H9 (cell line): ENCODE measurements at regions not wholly inside any gene's neighbourhood (a gene's known extent, or its start where the extent isn't known, plus 50 kb on each side); places are given as distances from the start of the nearest gene placed in this dataset.

Experiments
- DNase-seq: peaks from one replicate; pipeline ENCODE4 v3.0.0-alpha.2; 2017
- H2AFZ ChIP-seq: one replicate; pipeline ENCODE4 v1.6.1; 2013; ENCODE audit warnings: mild to moderate bottlenecking, low read length, control low read depth, moderate library complexity
- H2AK5ac ChIP-seq: 2 replicates; pipeline ENCODE4 v1.6.1; 2013; ENCODE audit warnings: low read length, control low read depth, mixed read lengths; ENCODE audit not compliant: insufficient read length
- H2BK120ac ChIP-seq: one replicate; pipeline ENCODE4 v1.6.1; 2013; ENCODE audit warnings: low read depth, mild to moderate bottlenecking, low read length, control low read depth, inconsistent platforms; ENCODE audit not compliant: poor library complexity, severe bottlenecking
- H2BK12ac ChIP-seq: 2 replicates; pipeline ENCODE4 v1.6.1; 2013; ENCODE audit warnings: low read length, control low read depth, mixed read lengths, low read depth; ENCODE audit not compliant: insufficient read length
- H2BK15ac ChIP-seq: 2 replicates; pipeline ENCODE4 v1.6.1; 2013; ENCODE audit warnings: low read depth, low read length, control low read depth
- H2BK20ac ChIP-seq: one replicate; pipeline ENCODE4 v1.6.1; 2013; ENCODE audit warnings: low read depth, mild to moderate bottlenecking, low read length, control low read depth, inconsistent platforms; ENCODE audit not compliant: poor library complexity, severe bottlenecking
- H2BK5ac ChIP-seq: 2 replicates; pipeline ENCODE4 v1.6.1; 2013; ENCODE audit warnings: low read length, control low read depth, mixed read lengths; ENCODE audit not compliant: insufficient read length
- H3K14ac ChIP-seq: 2 replicates; pipeline ENCODE4 v1.6.1; 2013; ENCODE audit warnings: low read length, control low read depth; ENCODE audit not compliant: insufficient read depth
- H3K18ac ChIP-seq: 2 replicates; pipeline ENCODE4 v1.6.1; 2013; ENCODE audit warnings: low read depth, mild to moderate bottlenecking, mixed read lengths, low read length, control low read depth; ENCODE audit not compliant: insufficient read length
- H3K23ac ChIP-seq: 2 replicates; pipeline ENCODE4 v1.6.1; 2013; ENCODE audit warnings: low read length, control low read depth, mixed read lengths, low read depth; ENCODE audit not compliant: insufficient read length
- H3K23me2 ChIP-seq: 2 replicates; pipeline ENCODE4 v1.6.1; 2013; ENCODE audit warnings: low read depth, mild to moderate bottlenecking, mixed read lengths, low read length, control low read depth; ENCODE audit not compliant: insufficient read length, poor library complexity, severe bottlenecking
- H3K27ac ChIP-seq: 2 replicates; pipeline ENCODE4 v1.5.1; 2013; ENCODE audit warnings: low read length, control low read depth, mixed read lengths, low read depth; ENCODE audit not compliant: insufficient read length
- H3K27me3 ChIP-seq: 2 replicates; pipeline ENCODE4 v1.6.1; 2013; ENCODE audit warnings: low read length, control low read depth, inconsistent platforms; ENCODE audit not compliant: insufficient read depth
- H3K4ac ChIP-seq: 2 replicates; pipeline ENCODE4 v1.6.1; 2013; ENCODE audit warnings: low read depth, mild to moderate bottlenecking, control low read depth, inconsistent platforms, low read length, moderate library complexity
- H3K4me1 ChIP-seq: 2 replicates; pipeline ENCODE4 v1.6.1; 2013; ENCODE audit warnings: low read length, control low read depth, inconsistent platforms; ENCODE audit not compliant: insufficient read depth
- H3K4me2 ChIP-seq: 2 replicates; pipeline ENCODE4 v1.6.1; 2013; ENCODE audit warnings: low read length, control low read depth, mixed read lengths; ENCODE audit not compliant: insufficient read length, insufficient read depth
- H3K56ac ChIP-seq: 2 replicates; pipeline ENCODE4 v1.6.1; 2013; ENCODE audit warnings: low read depth, mild to moderate bottlenecking, mixed read lengths, low read length, control low read depth; ENCODE audit not compliant: insufficient read length
- H3K79me1 ChIP-seq: 2 replicates; pipeline ENCODE4 v1.6.1; 2013; ENCODE audit warnings: low read depth, mild to moderate bottlenecking, moderate library complexity, low read length, control low read depth, inconsistent platforms; ENCODE audit not compliant: insufficient read depth, poor library complexity, severe bottlenecking
- H3K79me2 ChIP-seq: 2 replicates; pipeline ENCODE4 v1.6.1; 2013; ENCODE audit warnings: low read length, control low read depth, inconsistent platforms; ENCODE audit not compliant: insufficient read depth
- H3K9ac ChIP-seq: 2 replicates; pipeline ENCODE4 v1.6.1; 2013; ENCODE audit warnings: low read length, control low read depth, mixed read lengths; ENCODE audit not compliant: insufficient read length; ENCODE audit errors: extremely low read depth
- H3K9me3 ChIP-seq: one replicate; pipeline ENCODE4 v1.6.1; 2013; ENCODE audit warnings: low read depth, low read length, inconsistent platforms; ENCODE audit not compliant: control insufficient read depth
- H3T11ph ChIP-seq: one replicate; pipeline ENCODE4 v1.6.1; 2013; ENCODE audit warnings: mild to moderate bottlenecking, low read length, control low read depth, inconsistent platforms
- H4K20me1 ChIP-seq: one replicate; pipeline ENCODE4 v1.6.1; 2013; ENCODE audit not compliant: control insufficient read depth, insufficient read length, insufficient read depth
- H4K5ac ChIP-seq: 2 replicates; pipeline ENCODE4 v1.6.1; 2013; ENCODE audit warnings: low read depth, mild to moderate bottlenecking, mixed read lengths, low read length, control low read depth; ENCODE audit not compliant: insufficient read length
- H4K8ac ChIP-seq: replicated peaks from 2 replicates; pipeline ENCODE4 v1.6.1; 2013; ENCODE audit warnings: low read length, control low read depth, mixed read lengths, low read depth; ENCODE audit not compliant: insufficient read length
- H4K91ac ChIP-seq: 2 replicates; pipeline ENCODE4 v1.6.1; 2013; ENCODE audit warnings: low read depth, mild to moderate bottlenecking, moderate library complexity, mixed read lengths, low read length, control low read depth; ENCODE audit not compliant: insufficient read length
- H3K27ac Mint-ChIP-seq, 3 experiments: 2 replicates in 2 of 3; 3 replicates in 1 of 3; pipeline ENCODE4 v1.8.0; 2020 to 2021; ENCODE audit warnings: mixed read lengths in 3 of 3, mild to moderate bottlenecking in 1 of 3, moderate library complexity in 1 of 3
- H3K27me3 Mint-ChIP-seq: 2 replicates; pipeline ENCODE4 v1.8.0; 2021; ENCODE audit warnings: low read depth, mild to moderate bottlenecking, moderate library complexity, mixed read lengths
- H3K36me3 Mint-ChIP-seq, 3 experiments: 2 replicates in 2 of 3; 3 replicates in 1 of 3; pipeline ENCODE4 v1.8.0; 2020 to 2021; ENCODE audit warnings: low read depth in 3 of 3, mixed read lengths in 3 of 3; ENCODE audit not compliant: insufficient read depth in 1 of 3
- H3K4me1 Mint-ChIP-seq, 2 experiments: 2 replicates each; pipeline ENCODE4 v1.8.0; 2020; ENCODE audit warnings: mixed read lengths in 2 of 2
- H3K4me3 Mint-ChIP-seq, 2 experiments: 2 replicates in 1 of 2; 3 replicates in 1 of 2; pipeline ENCODE4 v1.8.0; 2020 to 2021; ENCODE audit warnings: mild to moderate bottlenecking in 2 of 2, mixed read lengths in 2 of 2, moderate library complexity in 1 of 2
- H3K9me3 Mint-ChIP-seq, 2 experiments: 2 replicates in 1 of 2; 3 replicates in 1 of 2; pipeline ENCODE4 v1.8.0; 2020; ENCODE audit warnings: mild to moderate bottlenecking in 2 of 2, mixed read lengths in 2 of 2, moderate library complexity in 1 of 2
- CTCF ChIP-seq: fragments of 200-600 bp; sonication (generic); conservative IDR thresholded peaks from 3 replicates; pipeline ENCODE4 v1.8.0; 2021; ENCODE audit warnings: antibody characterized with exemption, mild to moderate bottlenecking
- WGBS: extraction: QIAGEN DNeasy Blood & Tissue Kit; methylation state at CpG from one replicate; pipeline ENCODE4 v1.1.7; 2013; ENCODE audit warnings: missing lambda C conversion rate, low lambda C conversion rate, mixed read lengths; ENCODE audit not compliant: insufficient read length; ENCODE audit errors: extremely low coverage; 5-methylcytosine and 5-hydroxymethylcytosine counted together

GRCh38 chr5:108546939-108547338 lies 165.0 kb upstream of the FBXL17 start:
- Mint-ChIP-seq H3K27me3 (no peaks in the 10 kb centered on the region), H3K4me3 (no peak overlapping the region), H3K36me3 (no peaks in the 10 kb centered on the region), H3K9me3 (no peaks in the 10 kb centered on the region; a peak in 1 of 5 replicates), H3K4me1 (peaks cover 11 to 38% of the 10 kb centered on the region in 2 experiments), H3K27ac (no peak overlapping the region)
- Histone ChIP-seq H3K18ac (no peak overlapping the region), H3K4ac (no peak overlapping the region), H3T11ph (no peak overlapping the region), H4K8ac (no peak overlapping the region), H2BK15ac (no peak overlapping the region), H4K91ac (no peak overlapping the region), H2BK5ac (no peak overlapping the region), H3K9me3 (no peaks in the 10 kb centered on the region), H3K79me2 (no peaks in the 10 kb centered on the region), H2BK20ac (no peak overlapping the region), H3K14ac (no peak overlapping the region), H2AK5ac (no peak overlapping the region), H4K5ac (no peak overlapping the region), H2BK120ac (no peak overlapping the region), H3K4me2 (no peak overlapping the region), H3K56ac (no peak overlapping the region), H2BK12ac (no peak overlapping the region), H3K27ac (no peak overlapping the region), H3K27me3 (no peaks in the 10 kb centered on the region), H4K20me1 (no peaks in the 10 kb centered on the region), H3K23me2 (no peaks in the 10 kb centered on the region), H3K79me1 (no peaks in the 10 kb centered on the region), H2AFZ (no peak overlapping the region), H3K9ac (no peak overlapping the region), H3K23ac (no peak overlapping the region), H3K4me1 (peaks cover 14% of the 10 kb centered on the region; the same call in 1 of the 2 replicates)
- no CpG with 5 or more reads among the region's 6 CpGs for WGBS
- no peak for DNase-seq
- TF ChIP-seq CTCF, result no peak
